ENCODE measurements at regions not wholly inside any gene's neighbourhood (a gene's known extent, or its start where the extent isn't known, plus 50 kb on each side); places are given as distances from the start of the nearest gene placed in this dataset.

DNA sequence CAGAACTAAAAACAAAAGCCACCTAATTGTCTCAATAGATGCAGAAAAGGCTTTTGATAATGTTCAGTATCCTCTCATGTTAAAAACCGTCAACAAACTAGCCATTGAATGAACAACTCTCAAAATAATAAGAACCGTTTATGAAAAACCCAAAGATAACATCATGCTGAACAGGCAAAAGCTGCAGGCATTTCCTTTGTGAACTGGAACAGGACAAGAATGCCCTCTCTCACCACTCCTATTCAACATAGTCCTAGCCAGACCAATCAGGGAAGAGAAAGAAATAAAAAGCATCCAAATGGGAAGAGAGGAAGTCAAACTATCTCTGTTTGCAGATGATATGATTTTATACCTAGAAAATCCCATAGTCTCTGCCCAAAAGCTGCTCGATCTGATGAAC lies 179.6 kb upstream of the EDNRB start:
- DNase-seq (ENCODE audit: low read depth) = no peak
- TF ChIP-seq, protein P1, sequence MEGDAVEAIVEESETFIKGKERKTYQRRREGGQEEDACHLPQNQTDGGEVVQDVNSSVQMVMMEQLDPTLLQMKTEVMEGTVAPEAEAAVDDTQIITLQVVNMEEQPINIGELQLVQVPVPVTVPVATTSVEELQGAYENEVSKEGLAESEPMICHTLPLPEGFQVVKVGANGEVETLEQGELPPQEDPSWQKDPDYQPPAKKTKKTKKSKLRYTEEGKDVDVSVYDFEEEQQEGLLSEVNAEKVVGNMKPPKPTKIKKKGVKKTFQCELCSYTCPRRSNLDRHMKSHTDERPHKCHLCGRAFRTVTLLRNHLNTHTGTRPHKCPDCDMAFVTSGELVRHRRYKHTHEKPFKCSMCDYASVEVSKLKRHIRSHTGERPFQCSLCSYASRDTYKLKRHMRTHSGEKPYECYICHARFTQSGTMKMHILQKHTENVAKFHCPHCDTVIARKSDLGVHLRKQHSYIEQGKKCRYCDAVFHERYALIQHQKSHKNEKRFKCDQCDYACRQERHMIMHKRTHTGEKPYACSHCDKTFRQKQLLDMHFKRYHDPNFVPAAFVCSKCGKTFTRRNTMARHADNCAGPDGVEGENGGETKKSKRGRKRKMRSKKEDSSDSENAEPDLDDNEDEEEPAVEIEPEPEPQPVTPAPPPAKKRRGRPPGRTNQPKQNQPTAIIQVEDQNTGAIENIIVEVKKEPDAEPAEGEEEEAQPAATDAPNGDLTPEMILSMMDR (IDR thresholded peaks at IDR 0.05; ENCODE audit: insufficient read depth, low read depth, low read length) = no peak
- no peak overlapping the region for H3K4me3 ChIP-seq (ENCODE audit: low read depth, low read length)

DNA sequence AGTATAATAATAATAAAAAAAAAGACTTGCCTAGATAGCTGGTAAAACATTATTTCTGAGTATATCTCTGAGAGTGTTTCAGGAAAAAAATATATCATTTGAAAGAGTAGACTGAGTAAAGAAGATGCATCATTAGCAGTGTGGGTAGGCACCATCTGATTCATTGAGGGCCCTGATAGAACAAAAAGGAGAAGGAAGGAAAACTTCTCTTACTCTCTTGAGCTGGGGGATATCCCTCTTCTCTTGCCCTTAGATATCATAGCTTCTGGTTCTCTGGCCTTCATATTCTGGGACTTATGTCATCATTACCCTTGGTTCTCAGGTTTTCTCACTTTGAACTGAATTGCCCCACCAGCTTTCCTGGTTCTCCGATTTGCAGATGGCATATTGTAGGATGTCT lies 177.6 kb upstream of the EDNRB start:
- DNase-seq (ENCODE audit: low read depth) = no peak
- TF ChIP-seq, protein P1 (IDR thresholded peaks at IDR 0.05; ENCODE audit: insufficient read depth, low read depth, low read length) = no peak
- H3K4me3 ChIP-seq (ENCODE audit: low read depth, low read length) = no peak overlapping the region

GRCh38 chr13:78087966-78088678 lies 169.5 kb upstream of the EDNRB start:
- H3K4me3 ChIP-seq (ENCODE audit: low read depth, low read length) = no peak overlapping the region
- no peak for DNase-seq (ENCODE audit: low read depth)
- TF ChIP-seq, protein P1 (IDR thresholded peaks at IDR 0.05; ENCODE audit: insufficient read depth, low read depth, low read length) = no peak

DNA sequence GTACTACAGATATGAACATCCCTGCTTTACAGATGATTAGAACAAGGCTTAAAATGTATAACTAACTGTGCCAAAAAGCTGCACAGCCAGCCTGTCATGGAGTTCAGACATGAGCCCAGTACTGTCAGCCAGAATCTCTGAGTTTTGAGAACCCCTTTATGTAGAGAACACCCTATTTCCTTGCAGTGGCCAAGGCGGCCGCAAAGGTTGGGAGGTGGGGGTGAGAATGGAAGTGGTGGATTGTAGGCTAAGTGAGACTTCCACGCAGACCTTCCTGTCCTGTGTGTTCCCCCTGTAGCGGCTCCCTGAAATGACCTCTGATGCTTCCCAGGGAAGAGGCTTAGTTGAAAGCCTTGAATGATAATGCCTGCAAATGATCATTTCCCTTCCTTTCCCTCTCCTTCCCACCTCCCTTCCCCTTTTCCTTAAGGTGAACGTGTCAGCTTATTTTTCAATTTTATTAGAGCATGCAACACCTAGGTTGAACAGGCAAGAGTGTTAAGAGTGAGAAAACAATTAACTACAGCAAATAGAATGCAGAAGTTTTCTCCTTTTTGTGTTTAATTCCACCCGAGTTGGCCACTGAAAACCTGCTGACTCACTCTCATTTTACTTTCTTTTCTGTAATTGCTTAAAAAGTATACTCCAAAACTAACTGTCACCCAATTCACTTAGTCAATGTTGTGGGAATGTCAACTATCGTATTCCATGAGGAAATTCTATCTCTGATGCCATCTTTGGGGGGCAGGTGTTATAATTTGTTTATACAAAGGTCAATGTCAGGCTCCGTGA lies 167.0 kb upstream of the EDNRB start:
- H3K4me3 ChIP-seq (ENCODE audit: low read depth, low read length) = no peak overlapping the region
- peak; percentile 22 for DNase-seq (ENCODE audit: low read depth)
- TF ChIP-seq, protein P1 (IDR thresholded peaks at IDR 0.05; ENCODE audit: insufficient read depth, low read depth, low read length) = no peak

- TF ChIP-seq, protein P1 (IDR thresholded peaks at IDR 0.05; ENCODE audit: insufficient read depth, low read depth, low read length) = no peak
- DNase-seq (ENCODE audit: low read depth) = no peak
Measured at GRCh38 chr13:78084401-78084800, 165.8 kb upstream of the EDNRB start.

GRCh38 chr13:78078168-78078567 lies 159.5 kb upstream of the EDNRB start:
- DNase-seq (ENCODE audit: low read depth) = no peak
- TF ChIP-seq, protein P1 (IDR thresholded peaks at IDR 0.05; ENCODE audit: insufficient read depth, low read depth, low read length) = no peak
- H3K4me3 ChIP-seq (ENCODE audit: low read depth, low read length) = no peak overlapping the region

More at GRCh38 chr13:78084401-78084800, 165.8 kb upstream of the EDNRB start:
- no peak overlapping the region for H3K4me3 ChIP-seq (ENCODE audit: low read depth, low read length)

Data from fibroblast of villous mesenchyme (primary cell).